ENCODE measurements at regions not wholly inside any gene's neighbourhood (a gene's known extent, or its start where the extent isn't known, plus 50 kb on each side); places are given as distances from the start of the nearest gene placed in this dataset.

GRCh38 chr13:73616861-73617260 is 517.3 kb downstream of the KLF12 start:
- Histone ChIP-seq H3K27me3 (ENCODE audit: control insufficient read depth, insufficient read depth, low read length) (no peaks in the 10 kb centered on the region), H3K4me1 (ENCODE audit: control insufficient read depth, insufficient read depth, low read length) (peaks cover 8% of the 10 kb centered on the region), H3K36me3 (ENCODE audit: control insufficient read depth, insufficient read depth, low read length) (no peaks in the 10 kb centered on the region), H3K9ac (ENCODE audit: low read length) (no peak overlapping the region), H3K4me3 (ENCODE audit: low read length) (no peak overlapping the region), H3K9me3 (ENCODE audit: control insufficient read depth, low read length) (no peaks in the 10 kb centered on the region)

GRCh38 chr13:73610799-73611592 is 523.2 kb downstream of the KLF12 start:
- no peak overlapping the region for H3K4me3 ChIP-seq (ENCODE audit: low read length)
- no peaks in the 10 kb centered on the region for H3K36me3 ChIP-seq (ENCODE audit: control insufficient read depth, insufficient read depth, low read length)
- H3K27me3 ChIP-seq (ENCODE audit: control insufficient read depth, insufficient read depth, low read length) = no peaks in the 10 kb centered on the region
- H3K9ac ChIP-seq (ENCODE audit: low read length) = no peak overlapping the region
- no peaks in the 10 kb centered on the region for H3K9me3 ChIP-seq (ENCODE audit: control insufficient read depth, low read length)
- peaks cover 25% of the 10 kb centered on the region for H3K4me1 ChIP-seq (ENCODE audit: control insufficient read depth, insufficient read depth, low read length)

GRCh38 chr13:73608711-73609485 is 525.3 kb downstream of the KLF12 start:
- H3K36me3 ChIP-seq (ENCODE audit: control insufficient read depth, insufficient read depth, low read length) = no peaks in the 10 kb centered on the region
- H3K9me3 ChIP-seq (ENCODE audit: control insufficient read depth, low read length) = no peaks in the 10 kb centered on the region
- no peaks in the 10 kb centered on the region for H3K27me3 ChIP-seq (ENCODE audit: control insufficient read depth, insufficient read depth, low read length)
- H3K9ac ChIP-seq (ENCODE audit: low read length) = no peak overlapping the region
- no peak overlapping the region for H3K4me3 ChIP-seq (ENCODE audit: low read length)
- peaks cover 25% of the 10 kb centered on the region for H3K4me1 ChIP-seq (ENCODE audit: control insufficient read depth, insufficient read depth, low read length)

- Histone ChIP-seq H3K27me3 (ENCODE audit: control insufficient read depth, insufficient read depth, low read length) (no peaks in the 10 kb centered on the region), H3K9ac (ENCODE audit: low read length) (no peak overlapping the region), H3K4me3 (ENCODE audit: low read length) (no peak overlapping the region), H3K4me1 (ENCODE audit: control insufficient read depth, insufficient read depth, low read length) (peaks cover 25% of the 10 kb centered on the region), H3K9me3 (ENCODE audit: control insufficient read depth, low read length) (no peaks in the 10 kb centered on the region), H3K36me3 (ENCODE audit: control insufficient read depth, insufficient read depth, low read length) (no peaks in the 10 kb centered on the region)
Measured at GRCh38 chr13:73608157-73608516, 526.1 kb downstream of the KLF12 start.

GRCh38 chr13:73607489-73608156 is 526.6 kb downstream of the KLF12 start:
- no peaks in the 10 kb centered on the region for H3K36me3 ChIP-seq (ENCODE audit: control insufficient read depth, insufficient read depth, low read length)
- no peaks in the 10 kb centered on the region for H3K27me3 ChIP-seq (ENCODE audit: control insufficient read depth, insufficient read depth, low read length)
- H3K4me3 ChIP-seq (ENCODE audit: low read length) = no peak overlapping the region
- H3K9me3 ChIP-seq (ENCODE audit: control insufficient read depth, low read length) = no peaks in the 10 kb centered on the region
- no peak overlapping the region for H3K9ac ChIP-seq (ENCODE audit: low read length)
- peaks cover 25% of the 10 kb centered on the region for H3K4me1 ChIP-seq (ENCODE audit: control insufficient read depth, insufficient read depth, low read length)

GRCh38 chr13:73603646-73604045 is 530.6 kb downstream of the KLF12 start:
- Histone ChIP-seq H3K9me3 (ENCODE audit: control insufficient read depth, low read length) (no peaks in the 10 kb centered on the region), H3K9ac (ENCODE audit: low read length) (no peak overlapping the region), H3K27me3 (ENCODE audit: control insufficient read depth, insufficient read depth, low read length) (no peaks in the 10 kb centered on the region), H3K4me3 (ENCODE audit: low read length) (no peak overlapping the region), H3K36me3 (ENCODE audit: control insufficient read depth, insufficient read depth, low read length) (no peaks in the 10 kb centered on the region), H3K4me1 (ENCODE audit: control insufficient read depth, insufficient read depth, low read length) (peaks cover 25% of the 10 kb centered on the region)

GRCh38 chr13:73602295-73602694 is 531.9 kb downstream of the KLF12 start:
- H3K27me3 ChIP-seq (ENCODE audit: control insufficient read depth, insufficient read depth, low read length) = no peaks in the 10 kb centered on the region

GRCh38 chr13:73601708-73602107 is 532.5 kb downstream of the KLF12 start:
- H3K27me3 ChIP-seq (ENCODE audit: control insufficient read depth, insufficient read depth, low read length) = no peaks in the 10 kb centered on the region
- H3K4me1 ChIP-seq (ENCODE audit: control insufficient read depth, insufficient read depth, low read length) = peaks cover 14% of the 10 kb centered on the region
- no peaks in the 10 kb centered on the region for H3K36me3 ChIP-seq (ENCODE audit: control insufficient read depth, insufficient read depth, low read length)
- no peak overlapping the region for H3K9ac ChIP-seq (ENCODE audit: low read length)
- no peaks in the 10 kb centered on the region for H3K9me3 ChIP-seq (ENCODE audit: control insufficient read depth, low read length)
- no peak overlapping the region for H3K4me3 ChIP-seq (ENCODE audit: low read length)

More at GRCh38 chr13:73602295-73602694, 531.9 kb downstream of the KLF12 start:
- H3K9ac ChIP-seq (ENCODE audit: low read length) = no peak overlapping the region
- H3K4me3 ChIP-seq (ENCODE audit: low read length) = no peak overlapping the region
- H3K9me3 ChIP-seq (ENCODE audit: control insufficient read depth, low read length) = no peaks in the 10 kb centered on the region
- H3K4me1 ChIP-seq (ENCODE audit: control insufficient read depth, insufficient read depth, low read length) = peaks cover 15% of the 10 kb centered on the region
- H3K36me3 ChIP-seq (ENCODE audit: control insufficient read depth, insufficient read depth, low read length) = no peaks in the 10 kb centered on the region

GRCh38 chr13:73599232-73600128 is 534.7 kb downstream of the KLF12 start:
- H3K27me3 ChIP-seq (ENCODE audit: control insufficient read depth, insufficient read depth, low read length) = no peaks in the 10 kb centered on the region
- no peaks in the 10 kb centered on the region for H3K36me3 ChIP-seq (ENCODE audit: control insufficient read depth, insufficient read depth, low read length)
- H3K4me1 ChIP-seq (ENCODE audit: control insufficient read depth, insufficient read depth, low read length) = peaks cover 14% of the 10 kb centered on the region
- H3K9ac ChIP-seq (ENCODE audit: low read length) = no peak overlapping the region
- no peak overlapping the region for H3K4me3 ChIP-seq (ENCODE audit: low read length)
- no peaks in the 10 kb centered on the region for H3K9me3 ChIP-seq (ENCODE audit: control insufficient read depth, low read length)

GRCh38 chr13:73598020-73598712 is 536.0 kb downstream of the KLF12 start:
- H3K9me3 ChIP-seq (ENCODE audit: control insufficient read depth, low read length) = no peaks in the 10 kb centered on the region
- no peaks in the 10 kb centered on the region for H3K36me3 ChIP-seq (ENCODE audit: control insufficient read depth, insufficient read depth, low read length)
- no peak overlapping the region for H3K4me3 ChIP-seq (ENCODE audit: low read length)
- H3K9ac ChIP-seq (ENCODE audit: low read length) = no peak overlapping the region
- no peaks in the 10 kb centered on the region for H3K27me3 ChIP-seq (ENCODE audit: control insufficient read depth, insufficient read depth, low read length)
- H3K4me1 ChIP-seq (ENCODE audit: control insufficient read depth, insufficient read depth, low read length) = peaks cover 14% of the 10 kb centered on the region

GRCh38 chr13:73596382-73596781 is 537.6 kb downstream of the KLF5 start:
- Histone ChIP-seq H3K4me3 (ENCODE audit: low read length) (no peak overlapping the region), H3K36me3 (ENCODE audit: control insufficient read depth, insufficient read depth, low read length) (no peaks in the 10 kb centered on the region), H3K27me3 (ENCODE audit: control insufficient read depth, insufficient read depth, low read length) (no peaks in the 10 kb centered on the region), H3K9ac (ENCODE audit: low read length) (no peak overlapping the region), H3K9me3 (ENCODE audit: control insufficient read depth, low read length) (no peaks in the 10 kb centered on the region), H3K4me1 (ENCODE audit: control insufficient read depth, insufficient read depth, low read length) (peaks cover 14% of the 10 kb centered on the region)
